ENCODE measurements at regions not wholly inside any gene's neighbourhood (a gene's known extent, or its start where the extent isn't known, plus 50 kb on each side); places are given as distances from the start of the nearest gene placed in this dataset.
"Not testable (repeated sequence)": the region's sequence is repeated elsewhere in the genome, so short reads cannot be mapped to it uniquely, and the experiment has no call there.

GRCh38 chr3:194884649-194885315, 199.1 kb downstream of the FAM43A start:
- no peak for DNase-seq

GRCh38 chr3:194885766-194886165, 200.1 kb downstream of the FAM43A start:
- no peak for DNase-seq

GRCh38 chr3:194886836-194887235, 201.2 kb downstream of the FAM43A start:
- no peak for DNase-seq

GRCh38 chr3:194888062-194888461, 202.4 kb downstream of the FAM43A start:
- not testable (repeated sequence) for DNase-seq

- no peak for DNase-seq
These were observed 203.2 kb downstream of the FAM43A start for GRCh38 chr3:194888916-194889315.

DNA sequence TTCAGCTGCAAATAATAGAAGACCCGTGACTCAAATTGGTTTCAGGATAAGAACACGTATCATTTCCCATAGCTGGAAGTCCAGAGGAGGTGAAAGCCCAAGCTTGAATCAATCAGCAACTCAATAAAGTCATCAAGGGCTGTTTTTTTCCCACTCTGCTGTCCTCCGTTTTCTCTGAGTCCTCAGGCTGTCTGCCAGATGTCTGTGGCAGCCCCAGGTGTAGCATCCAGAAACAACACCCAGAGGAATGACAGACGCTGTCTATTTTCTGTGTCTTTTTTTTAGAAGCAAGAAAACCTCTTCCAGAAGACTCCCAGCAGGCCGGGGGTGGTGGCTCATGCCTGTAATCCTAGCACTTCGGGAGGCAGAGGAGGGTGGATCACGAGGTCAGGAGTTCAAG, 204.4 kb downstream of the FAM43A start:
- no peak for DNase-seq

DNA sequence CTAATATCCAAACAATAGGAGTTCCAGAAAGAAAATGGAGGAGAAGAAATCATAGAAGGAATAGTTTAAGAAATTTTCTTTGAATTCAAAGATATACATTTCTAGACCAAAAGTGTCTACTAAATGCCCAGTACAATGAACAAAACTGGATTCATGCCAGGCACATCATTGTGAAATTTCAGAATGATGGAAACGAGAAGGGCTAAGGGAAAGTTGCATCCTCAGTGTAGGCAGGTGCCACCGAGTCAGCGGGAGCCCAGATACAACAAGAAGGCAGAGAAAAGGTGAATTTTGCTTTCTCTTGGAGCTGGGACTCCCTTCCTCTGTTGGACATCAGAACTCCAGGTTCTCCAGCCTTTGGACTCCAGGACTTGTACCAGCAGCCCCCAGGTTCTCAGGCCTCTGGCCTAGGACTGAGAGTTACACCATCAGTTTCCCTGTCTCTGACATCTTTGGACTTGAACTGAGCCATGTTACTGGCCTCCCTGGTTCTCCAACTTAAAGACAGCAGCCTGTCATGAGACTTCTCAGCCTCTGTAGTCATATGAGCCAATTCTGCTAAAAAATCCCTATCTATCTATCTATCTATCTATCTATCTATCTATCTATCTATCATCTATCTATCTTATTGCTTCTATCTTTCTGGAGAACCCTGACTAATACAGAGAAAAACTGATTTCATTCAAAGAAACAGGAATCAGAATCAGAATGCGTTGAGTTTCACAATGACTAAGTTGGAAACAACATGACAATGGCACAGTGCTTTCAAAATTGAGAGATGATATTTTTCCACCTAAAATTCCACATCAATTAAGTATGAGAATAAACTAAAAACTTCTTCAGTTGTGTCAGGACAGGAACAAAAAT, 207.7 kb downstream of the FAM43A start:
- DNase-seq = no peak

DNA sequence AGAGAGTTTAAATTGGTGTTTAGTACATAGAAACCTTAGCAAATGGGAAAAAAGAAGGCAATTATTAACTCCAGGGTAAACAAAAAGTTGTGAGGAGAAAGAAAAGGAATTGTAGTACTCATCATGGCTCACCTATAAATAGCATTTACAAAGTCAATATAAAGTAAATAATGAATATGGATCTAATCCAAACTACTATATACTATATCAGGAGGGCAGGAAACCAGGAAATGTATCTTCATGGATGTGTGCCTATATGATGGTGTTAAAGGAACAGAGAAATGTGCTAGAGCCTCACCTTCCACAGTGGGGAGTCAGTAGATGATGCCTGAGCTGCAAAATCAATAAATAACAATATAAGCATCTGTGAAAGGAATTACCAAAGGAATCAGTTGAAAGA, 208.9 kb downstream of the FAM43A start:
- DNase-seq = no peak

DNA sequence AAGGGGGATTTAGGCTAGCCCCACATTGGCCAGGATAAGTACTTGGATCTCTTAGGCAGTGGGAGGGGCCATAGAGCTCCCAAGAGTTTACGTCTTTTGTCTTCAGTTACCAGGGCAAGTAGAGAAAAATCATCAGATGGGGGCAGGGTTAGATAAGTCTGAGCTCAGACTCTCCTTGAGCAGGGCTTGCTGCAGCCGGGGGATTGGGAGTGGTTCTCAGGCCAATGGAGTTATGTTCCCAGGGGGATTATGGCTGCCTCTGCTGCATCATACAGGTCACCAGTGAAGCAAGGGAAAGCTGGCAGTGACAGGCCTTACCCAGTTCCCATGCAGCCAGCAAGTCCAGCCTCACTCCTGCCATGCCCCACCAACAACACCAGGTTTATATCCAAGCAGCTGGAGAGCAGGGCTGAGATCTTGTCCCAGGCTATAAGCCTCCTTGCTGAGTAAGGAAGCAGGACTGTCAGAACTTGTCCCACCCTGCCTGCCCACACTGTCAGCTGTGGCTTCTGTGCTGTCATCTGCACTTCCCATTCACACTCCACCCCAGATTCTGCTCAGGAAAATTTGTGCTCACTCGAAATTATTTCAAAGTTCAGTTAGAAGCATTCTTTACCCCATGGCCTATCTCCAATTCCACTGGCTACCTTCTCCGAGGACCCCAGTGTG, 215.3 kb downstream of the FAM43A start:
- DNase-seq = no peak

GRCh38 chr3:194903447-194903846, 217.8 kb downstream of the FAM43A start:
- not testable (repeated sequence) for DNase-seq

DNA sequence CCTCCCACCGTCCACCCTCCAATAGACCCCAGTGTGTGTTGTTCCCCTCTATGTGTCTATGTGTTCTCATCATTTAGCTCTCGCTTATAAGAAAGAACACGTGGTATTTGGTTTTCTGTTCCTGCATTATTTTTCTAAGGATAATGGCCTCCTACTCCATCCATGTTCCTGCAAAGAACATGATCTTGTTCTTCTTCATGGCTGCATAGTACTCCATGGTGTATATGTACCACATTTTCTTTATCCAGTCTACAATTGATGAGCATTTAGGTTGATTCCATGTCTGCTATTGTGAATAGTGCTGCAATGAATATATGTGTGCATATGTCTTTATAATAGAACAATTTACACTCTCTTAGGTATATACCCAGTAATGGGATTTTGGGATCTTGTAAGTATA, 219.3 kb downstream of the FAM43A start:
- DNase-seq = not testable (repeated sequence)

- no peak for DNase-seq
These were observed 220.0 kb downstream of the FAM43A start for GRCh38 chr3:194905696-194906095.

GRCh38 chr3:194906229-194906629, 220.5 kb downstream of the FAM43A start:
- DNase-seq = no peak

DNA sequence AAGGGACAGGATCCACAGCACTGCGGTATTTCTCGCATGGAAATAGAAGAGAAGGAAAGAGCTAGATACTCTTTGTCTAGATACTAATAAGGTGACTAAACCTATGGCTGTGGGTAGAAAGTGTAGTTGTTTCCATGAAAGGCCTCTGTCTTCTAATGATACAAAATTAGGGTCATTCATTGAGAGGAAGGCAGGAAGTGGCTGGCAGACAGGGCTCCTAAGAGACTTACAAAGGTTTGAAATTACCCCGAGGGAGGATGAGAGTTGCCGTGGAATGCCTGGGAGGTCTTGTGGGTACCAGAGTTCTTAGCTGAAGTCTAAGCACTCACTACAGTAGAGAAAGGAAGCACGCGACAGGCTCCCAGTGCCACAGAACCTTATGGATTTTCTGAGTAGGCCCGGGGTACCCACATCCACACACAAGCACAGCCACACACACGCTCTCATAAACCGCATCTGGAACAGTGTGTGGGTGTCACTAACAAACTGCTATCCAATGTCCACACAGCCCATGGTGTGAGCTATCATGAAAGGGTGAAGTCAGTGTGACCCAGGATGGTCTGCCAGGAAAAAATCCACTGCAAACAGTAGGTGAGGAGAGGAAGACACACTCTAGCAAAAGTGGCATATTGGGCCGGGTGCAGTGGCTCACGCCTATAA, 221.4 kb downstream of the FAM43A start:
- DNase-seq = no peak

DNA sequence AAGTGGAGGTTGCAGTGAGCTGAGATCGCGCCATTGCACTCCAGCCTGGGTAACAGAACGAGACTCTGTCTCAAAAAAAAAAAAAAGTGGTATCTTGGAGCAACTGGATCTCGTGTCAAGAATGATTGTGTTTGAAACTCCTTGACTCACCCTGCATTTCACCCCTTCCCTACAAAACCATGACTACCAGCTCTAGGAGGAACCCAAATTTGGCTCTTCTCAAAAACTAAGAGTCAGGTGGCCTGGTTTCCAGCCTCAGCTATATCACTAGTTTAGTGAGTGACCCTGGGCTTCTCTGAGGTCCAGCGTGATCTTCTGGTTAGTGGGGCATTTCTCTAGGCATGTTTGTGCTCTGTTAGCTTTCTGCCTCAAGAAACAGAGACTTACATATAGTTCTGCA, 222.1 kb downstream of the FAM43A start:
- no peak for DNase-seq

DNA sequence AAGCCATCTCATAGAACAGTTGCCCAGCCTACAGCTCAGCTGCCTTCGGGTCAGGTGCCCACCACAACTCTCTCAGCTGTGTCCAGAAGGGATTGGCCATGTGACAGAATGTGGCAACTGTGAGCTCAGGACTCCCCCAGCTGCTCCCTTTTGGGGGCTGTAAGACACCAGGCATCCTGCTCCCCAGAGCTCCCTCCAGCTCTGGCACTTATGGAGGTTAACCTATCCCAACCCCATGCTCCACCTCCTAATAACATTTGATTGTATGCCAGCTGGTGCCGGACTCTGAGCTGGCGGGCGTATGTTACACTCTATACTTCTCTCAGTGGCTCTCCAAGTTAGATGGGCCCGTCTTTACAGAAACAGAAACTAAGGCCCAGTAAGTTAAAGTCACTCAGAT, 222.8 kb downstream of the FAM43A start:
- DNase-seq = no peak

- DNase-seq = no peak
These were observed 223.3 kb downstream of the FAM43A start for GRCh38 chr3:194908972-194909371.

GRCh38 chr3:194910414-194910984, 224.8 kb downstream of the FAM43A start:
- DNase-seq = no peak

GRCh38 chr3:194913316-194913715, 227.6 kb downstream of the FAM43A start:
- no peak for DNase-seq

DNA sequence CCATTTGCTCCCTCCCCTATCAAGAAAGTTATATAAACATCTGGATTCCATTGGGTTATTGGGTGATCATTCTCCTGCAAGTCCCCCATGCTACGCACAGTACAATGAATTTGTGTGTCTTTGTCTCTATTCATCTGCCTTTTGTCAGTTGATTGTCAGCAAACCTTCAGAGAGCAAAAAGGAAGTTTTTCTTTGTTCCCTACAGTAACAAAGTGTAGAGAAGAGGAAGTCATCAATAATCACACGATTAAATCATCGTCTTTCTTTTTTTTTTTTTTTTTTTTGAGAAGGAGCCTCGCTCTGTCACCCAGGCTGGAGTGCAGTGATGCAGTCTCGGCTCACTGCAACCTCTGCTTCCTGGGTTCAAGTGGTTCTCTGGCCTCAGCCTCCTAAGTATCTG, 239.2 kb downstream of the FAM43A start:
- DNase-seq = not testable (repeated sequence)

DNA sequence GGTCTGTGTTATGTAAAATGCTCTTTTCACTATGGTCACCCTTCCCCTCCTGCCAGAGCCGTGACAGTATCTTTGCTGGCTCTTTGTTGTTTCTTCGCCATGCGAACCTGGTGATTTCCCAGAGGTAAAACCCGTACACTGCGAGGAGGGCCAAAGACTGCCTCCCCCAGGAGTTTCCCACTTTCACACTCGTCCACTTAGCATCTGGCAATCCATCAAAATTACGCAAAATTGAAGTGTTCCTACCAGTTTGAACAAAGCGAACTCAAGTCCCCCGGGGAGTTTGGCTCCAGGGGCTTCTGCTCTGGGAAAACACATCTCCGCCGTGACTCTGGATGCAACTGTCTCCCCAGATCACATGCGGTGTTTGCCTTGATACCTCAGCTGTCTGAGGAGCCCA, 239.9 kb downstream of the FAM43A start:
- DNase-seq = no peak

- DNase-seq = no peak
These were observed 242.5 kb downstream of the FAM43A start for GRCh38 chr3:194928227-194928626.
